HG03135 (cell line): ENCODE measurements at regions not wholly inside any gene's neighbourhood (a gene's known extent, or its start where the extent isn't known, plus 50 kb on each side); places are given as distances from the start of the nearest gene placed in this dataset.
"Not testable (repeated sequence)": the region's sequence is repeated elsewhere in the genome, so short reads cannot be mapped to it uniquely, and the experiment has no call there.

Experiments
- ATAC-seq: cut with Tn5 transposase; IDR thresholded peaks from one replicate; pipeline ENCODE4 v1.9.1; 2021; ENCODE audit warnings: mild to moderate bottlenecking, moderate library complexity; ENCODE audit not compliant: unreplicated experiment

GRCh38 chr15:95760508-95760907 lies 570.0 kb upstream of the NR2F2 start:
- ATAC-seq, result no peak

DNA sequence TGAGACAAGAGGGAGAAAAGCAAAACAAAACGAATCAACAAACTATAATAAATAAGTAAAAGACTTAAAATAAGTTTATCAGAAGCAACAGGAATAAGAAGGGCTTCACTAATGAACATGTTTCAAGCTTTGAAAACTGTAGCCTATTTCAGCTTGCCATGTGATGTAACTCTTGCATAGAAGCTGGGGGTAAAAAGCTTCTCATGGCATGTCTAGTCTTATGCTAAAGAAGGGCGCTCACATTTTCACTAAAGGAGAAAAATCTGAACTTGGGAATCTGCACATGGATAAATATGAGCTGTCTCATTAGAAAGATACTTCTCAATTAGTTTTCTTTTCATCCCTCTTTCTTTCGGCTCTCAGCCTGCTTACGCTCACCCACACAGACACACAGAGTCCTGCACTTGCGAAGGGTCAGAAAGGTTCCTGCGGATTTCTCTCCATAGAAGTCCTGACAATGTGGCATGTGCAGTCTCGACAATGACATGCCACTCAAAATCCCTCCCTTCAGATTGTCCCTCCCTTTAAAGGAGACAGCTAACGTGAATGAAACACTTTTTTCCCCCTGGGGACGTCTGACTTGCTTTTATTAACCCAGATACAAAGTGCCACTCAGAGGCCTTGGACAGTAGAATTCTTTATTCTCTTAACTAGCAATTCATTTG lies 568.9 kb upstream of the NR2F2 start:
- ATAC-seq, result no peak

DNA sequence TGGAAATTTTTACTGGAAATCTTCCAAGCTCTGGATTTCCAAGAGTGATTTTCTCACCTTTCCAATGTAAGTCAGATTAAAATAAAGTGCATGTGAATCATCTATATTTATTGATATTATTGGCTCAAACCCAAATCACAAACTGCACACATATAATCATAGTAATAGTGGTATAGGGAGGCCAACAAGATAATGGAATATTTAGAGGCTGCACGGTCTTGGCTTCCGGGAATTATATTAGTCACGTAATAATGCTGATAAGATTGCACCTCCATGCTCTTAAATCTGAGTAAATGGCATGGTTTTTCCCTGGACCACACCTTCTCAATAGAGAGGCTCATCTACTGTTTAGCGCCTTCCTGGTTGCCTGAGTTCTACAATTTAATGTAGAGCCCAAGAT lies 567.1 kb upstream of the NR2F2 start:
- ATAC-seq, result no peak

DNA sequence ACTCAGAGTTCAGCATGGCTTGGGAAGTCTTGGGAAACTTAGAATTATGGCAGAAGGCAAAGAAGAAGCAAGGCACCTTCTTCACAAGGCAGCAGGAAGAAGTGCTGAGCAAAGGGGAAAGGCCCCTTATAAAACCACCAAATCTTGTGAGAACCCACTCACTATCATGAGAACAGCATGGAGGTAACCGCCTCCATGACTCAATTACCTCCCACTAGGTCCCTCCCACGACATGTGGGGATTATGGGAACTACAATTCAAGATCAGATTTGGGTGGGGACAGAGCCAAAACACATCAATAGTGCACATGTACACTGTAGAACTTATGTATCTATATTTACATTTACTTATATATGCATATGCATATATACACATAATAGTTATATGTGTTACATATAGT lies 565.3 kb upstream of the NR2F2 start:
- no peak for ATAC-seq

DNA sequence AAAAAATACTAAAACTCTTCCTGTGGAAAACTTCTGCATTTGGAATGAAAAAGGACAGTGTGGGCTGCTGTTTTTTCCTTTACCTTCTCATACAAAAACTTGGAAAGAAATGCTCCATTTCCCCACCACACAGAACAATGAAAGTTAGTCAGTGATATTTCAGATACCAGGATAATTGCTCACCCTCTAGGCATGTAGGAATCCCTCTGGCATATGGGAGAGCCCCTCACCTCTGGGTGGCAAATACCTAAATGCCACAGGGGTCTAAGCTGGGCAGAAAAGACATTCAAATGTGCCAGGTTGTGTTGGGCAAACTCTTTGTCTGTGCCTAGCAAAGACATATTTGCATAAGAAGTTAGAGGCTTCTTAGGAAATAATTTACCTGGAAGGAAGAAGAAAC lies 560.3 kb upstream of the NR2F2 start:
- no peak for ATAC-seq

GRCh38 chr15:95772982-95773381 lies 557.5 kb upstream of the NR2F2 start:
- no peak for ATAC-seq

GRCh38 chr15:95784508-95784907 lies 546.0 kb upstream of the NR2F2 start:
- no peak for ATAC-seq

DNA sequence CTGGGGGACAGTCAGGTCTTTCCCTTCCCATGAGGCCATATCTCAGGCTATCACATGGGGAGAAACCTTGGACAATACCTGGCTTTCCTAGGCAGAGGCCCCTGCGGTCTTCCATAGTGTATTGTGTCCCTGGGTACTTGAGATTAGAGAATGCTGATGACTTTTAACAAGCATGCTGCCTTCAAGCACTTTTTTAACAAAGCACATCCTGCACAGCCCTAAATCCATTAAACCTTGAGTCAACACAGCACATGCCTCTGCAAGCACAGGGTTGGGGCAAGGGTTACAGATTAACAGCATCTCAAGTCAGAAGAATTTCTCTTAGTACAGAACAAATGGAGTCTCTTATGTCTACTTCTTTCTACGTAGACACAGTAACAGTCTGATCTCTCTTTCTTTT lies 545.2 kb upstream of the NR2F2 start:
- not testable (repeated sequence) for ATAC-seq

- ATAC-seq, result no peak
Measured at GRCh38 chr15:95793231-95793630, 537.3 kb upstream of the NR2F2 start.

DNA sequence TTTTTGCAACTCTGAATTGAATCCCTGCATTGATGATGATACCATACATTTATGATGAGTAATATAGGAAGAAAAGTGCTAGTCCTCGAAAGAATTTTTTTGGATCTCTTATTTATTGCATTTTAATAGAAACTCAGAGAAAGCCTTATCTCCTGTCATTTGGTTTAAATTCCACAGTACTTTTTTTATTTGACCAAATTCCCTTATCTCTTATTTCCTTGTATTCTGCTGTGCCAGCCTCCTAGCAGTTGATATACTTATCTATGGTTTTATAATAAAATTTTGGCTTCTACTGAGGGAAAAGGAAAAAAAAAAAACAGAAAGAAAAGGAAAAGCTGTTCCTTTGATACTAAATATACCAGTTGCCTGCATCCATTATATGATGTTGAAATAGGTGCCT lies 535.1 kb upstream of the NR2F2 start:
- ATAC-seq, result no peak

DNA sequence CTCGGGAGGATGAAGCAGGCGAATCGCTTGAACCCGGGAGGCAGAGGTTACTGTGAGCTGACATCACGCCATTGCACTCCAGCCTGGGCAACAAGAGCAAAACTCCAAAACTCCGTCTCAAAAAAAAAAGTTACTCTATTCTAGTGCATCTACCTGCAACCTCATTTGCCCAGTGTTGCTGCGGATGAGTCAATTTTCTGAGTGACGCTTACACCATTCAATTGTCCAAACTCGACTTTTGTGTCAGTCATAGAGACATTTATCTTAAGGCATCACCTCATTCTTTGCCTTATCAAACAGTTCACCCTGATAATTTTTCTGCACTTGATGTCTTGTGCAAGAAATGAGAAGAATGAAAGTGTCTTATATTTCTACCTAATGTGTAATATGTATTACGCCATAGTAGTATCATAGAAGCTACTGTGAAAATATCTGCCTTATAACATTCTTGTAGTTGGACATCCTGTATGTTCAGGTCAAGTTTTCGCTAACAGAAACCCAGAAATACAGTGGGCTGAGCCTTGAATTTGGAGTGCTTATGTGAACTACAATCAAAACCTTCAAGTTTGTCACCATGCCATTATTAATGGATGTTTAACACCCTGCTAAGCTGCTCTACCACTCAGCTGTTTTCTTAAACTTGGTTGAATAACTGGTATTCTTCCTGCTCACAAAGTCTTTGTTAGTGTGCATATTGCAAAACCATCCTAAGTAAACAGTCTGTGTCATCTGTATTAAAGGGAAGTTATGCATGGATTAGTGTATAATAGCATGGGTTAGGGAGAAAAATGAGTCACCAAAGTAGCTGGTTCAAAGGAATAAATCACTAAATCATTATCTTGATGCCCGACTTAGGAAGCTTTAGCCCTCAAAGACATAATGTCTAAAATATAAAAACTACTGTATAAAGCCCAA lies 531.0 kb upstream of the NR2F2 start:
- no peak for ATAC-seq

DNA sequence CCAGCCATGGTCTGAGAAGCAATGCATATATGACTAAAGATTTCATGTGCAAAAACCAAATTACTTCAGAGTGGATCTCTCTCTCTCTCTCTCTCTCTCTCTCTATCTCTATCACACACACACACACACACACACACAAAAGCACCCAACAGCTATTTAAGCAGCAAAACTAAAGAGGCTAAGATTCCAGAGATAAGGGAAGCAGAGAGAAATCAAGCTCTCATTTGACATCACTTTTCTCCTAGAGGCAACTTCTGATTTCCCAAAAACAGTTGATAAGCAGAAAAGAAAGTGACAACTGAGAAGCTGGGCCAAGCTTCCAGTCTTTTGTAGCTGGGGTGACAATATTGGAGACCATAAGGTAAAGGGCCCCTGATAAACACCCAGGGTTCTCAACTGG lies 526.0 kb upstream of the NR2F2 start:
- no peak for ATAC-seq

DNA sequence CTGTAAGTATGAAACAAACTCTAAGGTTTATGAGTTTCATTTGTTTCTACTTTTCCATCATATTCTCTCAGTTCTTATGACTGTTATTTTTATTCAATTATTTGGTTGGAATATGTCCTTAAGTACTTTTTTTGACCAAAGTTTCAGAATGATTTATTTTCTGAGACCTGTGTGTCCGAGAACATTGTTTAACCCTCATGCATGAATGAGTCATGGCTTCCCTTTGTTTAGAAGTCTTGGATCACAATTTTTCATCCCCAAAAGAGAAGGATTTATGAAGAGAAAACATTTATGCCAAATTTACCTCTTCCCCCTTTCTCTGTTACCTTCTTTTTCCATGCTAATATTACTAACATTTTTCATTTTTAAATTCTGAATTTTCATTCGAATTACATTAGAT lies 518.0 kb upstream of the NR2F2 start:
- no peak for ATAC-seq

DNA sequence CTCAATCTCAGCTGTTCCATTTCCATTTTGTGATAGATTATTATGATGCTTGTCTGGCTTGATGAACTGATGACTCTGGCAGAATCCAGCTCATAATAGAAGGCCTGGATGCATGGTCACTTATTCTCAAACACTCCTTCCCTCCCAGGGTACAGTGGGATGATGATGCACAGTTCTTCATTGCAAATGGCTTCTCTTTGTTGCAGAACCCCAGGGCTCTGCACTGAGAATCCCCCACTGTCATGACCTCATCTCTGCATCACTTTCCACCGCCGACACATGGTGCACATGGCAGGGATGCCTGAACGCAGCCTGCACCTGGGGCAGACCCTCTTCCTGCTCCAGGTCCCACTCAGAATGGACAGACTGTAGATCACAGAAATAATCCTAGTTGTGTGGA lies 515.6 kb upstream of the NR2F2 start:
- no peak for ATAC-seq

- no peak for ATAC-seq
Measured at GRCh38 chr15:95816591-95816990, 513.9 kb upstream of the NR2F2 start.

- ATAC-seq, result no peak
Measured at GRCh38 chr15:95822961-95823360, 507.5 kb upstream of the NR2F2 start.

DNA sequence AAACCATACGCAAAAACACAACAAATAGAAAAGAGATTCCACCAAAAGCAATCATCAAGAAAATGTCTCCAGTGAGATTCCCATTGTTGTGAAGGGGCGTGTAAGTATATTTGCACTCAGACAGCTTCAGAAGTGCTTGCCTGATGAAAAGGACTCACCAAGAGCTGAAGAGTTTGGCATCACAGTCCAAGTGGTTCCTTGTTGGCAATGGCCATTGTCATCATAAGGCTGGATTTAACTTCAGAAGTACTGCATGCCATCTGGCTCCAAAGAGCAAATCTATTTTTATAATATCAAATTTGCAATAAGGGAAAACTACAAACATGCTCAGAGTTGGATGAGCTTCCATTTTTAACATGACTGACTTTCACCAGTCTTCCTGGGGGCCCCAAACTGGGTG lies 505.3 kb upstream of the NR2F2 start:
- no peak for ATAC-seq

GRCh38 chr15:95825671-95826411 lies 504.7 kb upstream of the NR2F2 start:
- no peak for ATAC-seq

DNA sequence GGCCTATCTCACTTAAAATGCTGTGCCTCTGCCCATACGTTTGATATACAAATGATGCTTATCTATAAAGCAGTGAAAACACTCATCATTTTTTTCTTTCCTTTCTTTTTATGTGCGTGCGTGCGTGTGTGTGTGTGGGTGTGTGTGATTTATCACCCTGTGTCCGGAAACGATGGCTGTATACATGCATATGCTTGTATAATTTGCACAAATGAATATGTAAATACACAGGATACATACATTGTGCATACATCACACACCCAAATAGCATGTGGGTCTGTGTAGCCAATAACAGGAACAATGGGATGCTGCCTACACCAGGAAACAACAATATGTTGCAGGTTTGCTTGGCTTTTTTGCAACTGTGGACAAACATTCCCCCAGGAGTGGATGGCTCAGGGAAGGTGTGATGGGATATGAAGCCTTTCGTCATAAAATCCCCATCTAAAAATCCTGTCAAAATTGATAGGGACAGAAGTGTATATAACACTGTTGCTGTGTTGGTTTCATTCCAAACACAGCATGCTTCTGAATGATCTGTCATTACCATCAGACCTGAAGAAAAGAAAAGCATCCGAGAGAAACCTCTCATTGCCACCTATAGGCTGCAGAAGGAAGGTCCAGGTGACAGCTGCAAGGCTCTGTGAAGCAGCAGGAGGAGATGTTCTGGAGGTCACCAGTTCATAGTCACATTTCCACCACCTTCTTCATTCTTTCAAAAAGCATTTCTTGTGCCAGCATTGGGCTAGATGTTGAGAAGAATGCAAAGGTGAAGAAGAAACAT lies 503.9 kb upstream of the NR2F2 start:
- no peak for ATAC-seq

- no peak for ATAC-seq
Measured at GRCh38 chr15:95829062-95829461, 501.4 kb upstream of the NR2F2 start.

GRCh38 chr15:95830281-95830680 lies 500.2 kb upstream of the NR2F2 start:
- ATAC-seq, result no peak
